ENCODE measurements at regions not wholly inside any gene's neighbourhood (a gene's known extent, or its start where the extent isn't known, plus 50 kb on each side); places are given as distances from the start of the nearest gene placed in this dataset.

DNA sequence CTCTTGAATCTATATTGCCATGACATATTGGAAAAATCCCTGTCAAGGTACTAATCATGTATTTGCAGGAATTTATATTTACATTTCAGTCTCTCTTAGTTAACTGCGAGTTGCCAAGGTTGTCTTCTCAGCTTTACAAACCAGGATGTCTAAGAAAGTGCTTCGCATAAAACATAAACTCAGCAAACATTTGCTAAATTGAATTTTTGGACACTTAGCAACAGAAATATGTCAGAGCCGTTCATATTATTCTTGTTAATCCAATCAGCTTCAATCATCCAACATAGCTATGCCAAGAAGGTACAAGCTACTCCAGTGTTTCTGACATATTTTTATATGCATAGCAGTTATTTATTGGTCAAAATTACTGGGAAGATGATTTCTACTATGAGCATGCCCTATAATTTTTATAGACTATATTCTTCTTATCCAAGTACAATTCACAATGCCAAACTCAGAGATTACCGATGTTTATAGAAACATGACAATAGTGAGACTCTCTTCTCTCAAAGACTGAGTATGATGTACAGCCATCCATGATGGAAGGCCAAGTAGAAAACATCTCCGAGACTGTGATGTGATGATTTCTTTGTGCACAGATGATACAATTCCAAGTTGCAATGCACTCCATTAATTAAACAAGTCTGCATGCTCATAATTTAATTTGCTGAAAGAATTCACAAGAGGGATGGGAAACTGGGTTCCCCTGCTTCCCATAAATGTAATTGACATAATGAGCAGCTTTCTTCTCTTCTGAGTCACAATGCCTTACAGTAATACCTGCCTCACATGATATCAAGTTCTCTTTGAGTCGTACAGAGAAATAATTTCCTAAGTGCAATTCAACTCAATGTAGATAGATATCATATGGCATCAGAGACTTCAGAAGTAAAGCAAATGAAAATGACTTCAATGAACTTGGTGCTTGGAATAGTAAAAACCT, 776.3 kb downstream of the EFNB2 start:
- no peak overlapping the region for H3K4me3 ChIP-seq (ENCODE audit: control insufficient read depth, low read depth, low read length)
- TF ChIP-seq, protein P1, sequence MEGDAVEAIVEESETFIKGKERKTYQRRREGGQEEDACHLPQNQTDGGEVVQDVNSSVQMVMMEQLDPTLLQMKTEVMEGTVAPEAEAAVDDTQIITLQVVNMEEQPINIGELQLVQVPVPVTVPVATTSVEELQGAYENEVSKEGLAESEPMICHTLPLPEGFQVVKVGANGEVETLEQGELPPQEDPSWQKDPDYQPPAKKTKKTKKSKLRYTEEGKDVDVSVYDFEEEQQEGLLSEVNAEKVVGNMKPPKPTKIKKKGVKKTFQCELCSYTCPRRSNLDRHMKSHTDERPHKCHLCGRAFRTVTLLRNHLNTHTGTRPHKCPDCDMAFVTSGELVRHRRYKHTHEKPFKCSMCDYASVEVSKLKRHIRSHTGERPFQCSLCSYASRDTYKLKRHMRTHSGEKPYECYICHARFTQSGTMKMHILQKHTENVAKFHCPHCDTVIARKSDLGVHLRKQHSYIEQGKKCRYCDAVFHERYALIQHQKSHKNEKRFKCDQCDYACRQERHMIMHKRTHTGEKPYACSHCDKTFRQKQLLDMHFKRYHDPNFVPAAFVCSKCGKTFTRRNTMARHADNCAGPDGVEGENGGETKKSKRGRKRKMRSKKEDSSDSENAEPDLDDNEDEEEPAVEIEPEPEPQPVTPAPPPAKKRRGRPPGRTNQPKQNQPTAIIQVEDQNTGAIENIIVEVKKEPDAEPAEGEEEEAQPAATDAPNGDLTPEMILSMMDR (IDR thresholded peaks at IDR 0.05; ENCODE audit: control insufficient read depth, insufficient read depth, low read depth, low read length, missing control alignments) = no peak
- DNase-seq (ENCODE audit: low read depth) = no peak

DNA sequence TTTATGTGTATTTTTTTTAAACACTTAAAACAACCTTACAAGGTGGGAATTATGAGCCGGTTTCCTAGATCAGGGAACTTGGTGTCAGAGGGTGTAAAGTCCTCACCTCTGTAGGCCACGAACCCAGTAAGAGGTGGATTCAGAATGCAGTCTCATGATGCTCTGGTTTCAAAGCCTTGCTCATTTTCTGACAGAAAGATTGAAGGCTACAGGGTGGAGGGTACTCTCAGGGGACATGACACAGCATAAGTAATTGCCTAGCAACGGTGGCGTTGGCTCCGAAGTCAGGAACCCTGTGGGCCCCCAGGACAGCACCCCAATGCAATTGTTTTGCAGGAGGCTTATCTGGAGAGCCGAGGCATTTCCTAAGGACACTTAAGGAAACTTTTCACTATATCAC, 794.7 kb downstream of the EFNB2 start:
- DNase-seq (ENCODE audit: low read depth) = no peak
- H3K4me3 ChIP-seq (ENCODE audit: control insufficient read depth, low read depth, low read length) = no peak overlapping the region
- TF ChIP-seq, protein P1 (IDR thresholded peaks at IDR 0.05; ENCODE audit: control insufficient read depth, insufficient read depth, low read depth, low read length, missing control alignments) = no peak

DNA sequence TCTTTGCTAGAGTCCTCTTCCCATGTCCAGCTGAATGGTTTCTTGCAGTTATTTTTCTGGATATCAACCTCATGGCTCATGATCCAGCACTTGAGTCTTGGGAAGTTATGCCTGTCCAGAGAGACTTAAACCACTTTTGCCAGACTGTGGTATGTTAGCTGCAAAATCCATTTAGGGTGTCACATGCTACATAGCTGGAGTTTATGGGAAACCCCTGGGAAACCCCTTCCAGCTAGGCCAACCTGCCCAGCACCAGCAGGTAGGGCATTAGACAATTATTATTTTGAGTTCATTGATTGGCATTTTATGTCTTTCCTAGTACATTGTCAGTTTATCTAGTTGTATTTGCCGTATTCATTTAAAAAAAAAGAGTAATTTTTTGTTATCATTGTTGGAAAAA, 797.8 kb downstream of the EFNB2 start:
- H3K4me3 ChIP-seq (ENCODE audit: control insufficient read depth, low read depth, low read length) = no peak overlapping the region
- DNase-seq (ENCODE audit: low read depth) = no peak
- TF ChIP-seq, protein P1 (IDR thresholded peaks at IDR 0.05; ENCODE audit: control insufficient read depth, insufficient read depth, low read depth, low read length, missing control alignments) = no peak

DNA sequence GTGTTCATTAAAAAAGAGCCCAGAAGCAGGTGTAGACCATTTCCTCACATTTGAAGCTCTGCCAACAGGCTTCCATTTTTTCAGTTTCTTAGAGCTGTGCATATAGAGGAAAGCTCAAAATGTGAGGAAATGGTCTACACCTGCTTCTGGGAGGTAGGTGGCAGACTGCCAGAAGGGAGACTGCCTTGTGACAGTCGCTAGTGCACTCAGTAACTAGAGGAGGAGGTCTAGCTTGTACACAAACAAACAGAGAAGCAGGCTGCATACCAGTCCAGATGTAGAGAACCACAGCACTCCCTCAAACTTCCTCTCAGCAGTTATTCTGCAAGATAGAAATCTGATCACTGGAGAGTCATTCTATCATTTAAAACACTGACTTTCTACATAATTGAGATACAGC, 800.2 kb downstream of the EFNB2 start:
- H3K4me3 ChIP-seq (ENCODE audit: control insufficient read depth, low read depth, low read length) = no peak overlapping the region
- DNase-seq (ENCODE audit: low read depth) = no peak
- TF ChIP-seq, protein P1 (IDR thresholded peaks at IDR 0.05; ENCODE audit: control insufficient read depth, insufficient read depth, low read depth, low read length, missing control alignments) = no peak

DNA sequence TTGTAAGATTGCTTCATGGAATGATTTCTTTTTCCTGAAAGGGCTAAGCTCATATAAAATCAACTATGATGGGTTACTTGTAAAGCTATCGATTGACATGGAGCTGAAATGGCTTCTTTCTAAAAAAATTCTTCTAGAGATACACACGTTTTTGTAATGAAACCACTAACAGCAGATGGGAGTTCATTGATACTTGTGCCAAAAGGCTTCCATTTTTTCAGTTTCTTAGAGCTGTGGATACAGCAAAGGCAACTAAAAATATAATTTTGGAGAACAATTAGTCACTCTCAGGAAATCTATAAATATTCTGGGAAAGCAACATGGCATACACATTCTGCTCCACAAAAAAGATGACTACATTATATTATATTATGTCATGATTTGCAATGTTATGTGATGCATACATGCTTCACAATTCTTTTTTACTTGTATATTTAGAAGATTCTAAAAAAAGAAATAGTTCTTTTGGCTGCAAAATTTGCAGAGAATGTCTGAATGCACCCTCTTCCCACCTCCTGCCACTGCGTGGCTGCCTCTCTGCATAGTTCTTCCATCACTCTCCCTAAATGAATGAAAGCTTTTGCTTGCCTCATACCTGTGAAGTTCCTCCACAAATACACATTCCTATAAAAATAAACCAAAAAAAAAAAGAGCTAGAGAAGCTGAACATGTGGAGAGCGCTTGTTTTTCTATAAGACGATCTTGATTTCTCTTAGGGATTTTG, 802.5 kb downstream of the EFNB2 start:
- no peak for DNase-seq (ENCODE audit: low read depth)
- no peak overlapping the region for H3K4me3 ChIP-seq (ENCODE audit: control insufficient read depth, low read depth, low read length)
- TF ChIP-seq, protein P1 (IDR thresholded peaks at IDR 0.05; ENCODE audit: control insufficient read depth, insufficient read depth, low read depth, low read length, missing control alignments) = no peak

DNA sequence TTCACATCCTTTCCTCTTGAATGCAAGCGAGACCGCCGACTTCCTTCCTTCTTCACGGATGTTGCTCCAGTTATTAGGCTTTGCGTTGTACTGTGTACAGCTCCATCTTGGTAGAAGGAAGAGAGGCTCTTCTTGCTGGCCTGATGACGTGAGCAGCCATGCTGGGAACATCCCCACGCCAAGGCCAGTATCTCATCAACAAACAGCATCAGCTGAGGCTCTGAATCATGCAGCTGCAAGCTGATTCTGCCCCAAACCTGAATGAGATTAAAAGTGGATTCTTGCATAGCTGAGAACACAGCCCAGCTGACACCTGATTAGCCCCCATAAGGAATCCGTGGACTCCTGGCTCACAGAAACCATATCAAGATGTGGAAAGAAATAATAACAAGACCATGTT, 809.6 kb downstream of the EFNB2 start:
- no peak overlapping the region for H3K4me3 ChIP-seq (ENCODE audit: control insufficient read depth, low read depth, low read length)
- no peak for DNase-seq (ENCODE audit: low read depth)
- TF ChIP-seq, protein P1 (IDR thresholded peaks at IDR 0.05; ENCODE audit: control insufficient read depth, insufficient read depth, low read depth, low read length, missing control alignments) = no peak

All from AG09309 (cell line).